HepG2 (cell line): ENCODE measurements at regions not wholly inside any gene's neighbourhood (a gene's known extent, or its start where the extent isn't known, plus 50 kb on each side); places are given as distances from the start of the nearest gene placed in this dataset.

Experiments
- ATAC-seq: fragments of 200-7000 bp; cut with Tn5 transposase; 3 replicates; pipeline ENCODE4 v1.9.1; 2020; ENCODE audit warnings: mild to moderate bottlenecking, moderate library complexity
- BruUV-seq: library from RNA; stranded (reverse); fragments of 400-500 nt; replicated peaks from 2 replicates; lab custom pipeline; 2021; lab: Mats Ljungman, UMichigan
- CTCF ChIA-PET: fragments of 300-600 bp; formaldehyde crosslinking; extraction: SDS; loops from one replicate; lab custom pipeline; 2021; ENCODE audit warnings: low total read pairs, inconsistent platforms, low intra/inter-chr PET ratio; lab: Yijun Ruan, JAX
- POLR2A ChIA-PET: fragments of 350-600 bp; sonication (Branson Sonifier 250); formaldehyde crosslinking; loops from one replicate; lab custom pipeline; 2020; ENCODE audit warnings: antibody characterized with exemption, inconsistent platforms; lab: Yijun Ruan, JAX
- DNase-seq: peaks from one replicate; pipeline ENCODE4 v3.0.0-alpha.2; 2015; ENCODE audit warnings: low spot score
- FAIRE-seq: peaks from 3 replicates; lab custom pipeline; 2011; peaks lifted over from hg19 to GRCh38; lab: Jason Lieb, UNC
- H2AFZ ChIP-seq: one replicate; pipeline ENCODE4 v1.6.1; 2011; ENCODE audit warnings: low read length, inconsistent platforms
- H3K27ac ChIP-seq: fragments of 300-600 bp; 3 replicates; pipeline ENCODE4 v1.8.0; 2011; ENCODE audit warnings: mixed run types, mild to moderate bottlenecking, mixed read lengths, low read length, inconsistent platforms; ENCODE audit not compliant: insufficient read depth; ENCODE audit errors: extremely low read length
- H3K27me3 ChIP-seq, 2 experiments: fragments of 200-600 bp in 1 of 2; 2 replicates in 1 of 2; 3 replicates in 1 of 2; pipeline versions ENCODE4 v1.6.0 to v1.8.0; 2011; ENCODE audit warnings: low read length in 2 of 2, mild to moderate bottlenecking in 2 of 2, moderate library complexity in 2 of 2, inconsistent platforms in 1 of 2; ENCODE audit not compliant: insufficient read depth in 2 of 2, control insufficient read depth in 1 of 2
- H3K36me3 ChIP-seq, 2 experiments: fragments of 200-600 bp in 1 of 2; replicated peaks in 1 of 2; 2 replicates in 1 of 2; 3 replicates in 1 of 2; pipeline versions ENCODE4 v1.5.1 to v1.8.0; 2011; ENCODE audit warnings: low read length in 2 of 2, inconsistent platforms in 1 of 2; ENCODE audit not compliant: insufficient read depth in 2 of 2, control insufficient read depth in 1 of 2
- H3K4me1 ChIP-seq: 2 replicates; pipeline ENCODE4 v1.5.1; 2012; ENCODE audit warnings: low read length, inconsistent platforms; ENCODE audit not compliant: insufficient read depth
- H3K4me2 ChIP-seq: 2 replicates; pipeline ENCODE4 v1.6.0; 2011; ENCODE audit warnings: low read depth, low read length, inconsistent platforms
- H3K4me3 ChIP-seq, 3 experiments: fragments of 200-600 bp in 1 of 3; sonication (generic), shearing (Covaris generic) in 1 of 3; replicated peaks in 1 of 3; 2 replicates each; pipeline ENCODE4 v1.5.1; 2011 to 2016; ENCODE audit warnings: low read length in 3 of 3, inconsistent platforms in 2 of 3, low read depth in 2 of 3, mild to moderate bottlenecking in 2 of 3, control low read depth in 1 of 3, mixed read lengths in 1 of 3; ENCODE audit not compliant: insufficient read depth in 1 of 3
- H3K79me2 ChIP-seq: one replicate; pipeline ENCODE4 v1.6.1; 2011; ENCODE audit warnings: low read length, inconsistent platforms; ENCODE audit not compliant: insufficient read depth
- H3K9ac ChIP-seq: 2 replicates; pipeline ENCODE4 v1.6.0; 2011; ENCODE audit warnings: mild to moderate bottlenecking, low read depth, low read length, inconsistent platforms; ENCODE audit not compliant: insufficient read depth
- H3K9me3 ChIP-seq: 2 replicates; pipeline ENCODE4 v1.5.1; 2012; ENCODE audit warnings: mild to moderate bottlenecking, low read length
- H4K20me1 ChIP-seq: 2 replicates; pipeline ENCODE4 v1.6.0; 2011; ENCODE audit warnings: inconsistent platforms, mild to moderate bottlenecking, low read length, moderate library complexity; ENCODE audit not compliant: insufficient read depth
- HOXD1 ChIP-seq: sonication (generic); formaldehyde crosslinking; IDR thresholded peaks from 2 replicates; pipeline ENCODE4 v1.5.0; 2020; ENCODE audit warnings: missing genetic modification reagents
- MEF2D ChIP-seq: sonication (generic); formaldehyde crosslinking; IDR thresholded peaks from 2 replicates; pipeline ENCODE4 v1.5.1; 2020; ENCODE audit warnings: mild to moderate bottlenecking, missing genetic modification reagents
- NR2F6 ChIP-seq, 2 experiments: IDR thresholded peaks; 2 replicates each; pipeline ENCODE4 v1.6.1; 2016; ENCODE audit warnings: antibody characterized with exemption in 1 of 2, mild to moderate bottlenecking in 1 of 2
- ZNF343 ChIP-seq: sonication (generic); formaldehyde crosslinking; IDR thresholded peaks from 2 replicates; pipeline ENCODE4 v1.4.0; 2020; ENCODE audit warnings: mild to moderate bottlenecking, missing genetic modification reagents
- ZNF570 ChIP-seq: sonication (generic); formaldehyde crosslinking; IDR thresholded peaks from 2 replicates; pipeline ENCODE4 v1.4.0; 2020; ENCODE audit warnings: mild to moderate bottlenecking, missing genetic modification reagents, borderline replicate concordance
- WGBS: methylation state at CpG from one replicate; pipeline ENCODE4 v1.1.6; 2017; ENCODE audit warnings: low lambda C conversion rate; 5-methylcytosine and 5-hydroxymethylcytosine counted together
- in situ Hi-C: cut with HindIII; loops from 2 replicates; pipeline ENCODE4 v1.10.0; 2017; ENCODE audit warnings: low pct_unique_long_range_greater_than_20kb; ENCODE audit not compliant: extremely low pct_ligation_motif_present
- intact Hi-C: fragments of 100-400 bp; cut with micrococcal nuclease; formaldehyde crosslinking; loops from one replicate; pipeline ENCODE4 v1.10.0; 2022; ENCODE audit not compliant: unreplicated experiment
- TF ChIP-seq, protein P1 (sequence below): sonication (generic); formaldehyde crosslinking; IDR thresholded peaks from 2 replicates; pipeline ENCODE4 v1.5.1; 2020; ENCODE audit warnings: missing genetic modification reagents, mild to moderate bottlenecking, borderline replicate concordance
- TF ChIP-seq, protein P2 (sequence below): sonication (generic); formaldehyde crosslinking; IDR thresholded peaks from 2 replicates; pipeline ENCODE4 v1.4.0; 2020; ENCODE audit warnings: low read depth, missing genetic modification reagents
- TF ChIP-seq, protein P3 (sequence below): sonication (generic); formaldehyde crosslinking; conservative IDR thresholded peaks from 2 replicates; pipeline ENCODE4 v1.8.0; 2022; ENCODE audit warnings: low read depth, missing genetic modification reagents
- TF ChIP-seq, protein P4 (sequence below): sonication (generic); formaldehyde crosslinking; IDR thresholded peaks from 2 replicates; pipeline ENCODE4 v1.4.0; 2020; ENCODE audit warnings: missing genetic modification reagents

DNA sequence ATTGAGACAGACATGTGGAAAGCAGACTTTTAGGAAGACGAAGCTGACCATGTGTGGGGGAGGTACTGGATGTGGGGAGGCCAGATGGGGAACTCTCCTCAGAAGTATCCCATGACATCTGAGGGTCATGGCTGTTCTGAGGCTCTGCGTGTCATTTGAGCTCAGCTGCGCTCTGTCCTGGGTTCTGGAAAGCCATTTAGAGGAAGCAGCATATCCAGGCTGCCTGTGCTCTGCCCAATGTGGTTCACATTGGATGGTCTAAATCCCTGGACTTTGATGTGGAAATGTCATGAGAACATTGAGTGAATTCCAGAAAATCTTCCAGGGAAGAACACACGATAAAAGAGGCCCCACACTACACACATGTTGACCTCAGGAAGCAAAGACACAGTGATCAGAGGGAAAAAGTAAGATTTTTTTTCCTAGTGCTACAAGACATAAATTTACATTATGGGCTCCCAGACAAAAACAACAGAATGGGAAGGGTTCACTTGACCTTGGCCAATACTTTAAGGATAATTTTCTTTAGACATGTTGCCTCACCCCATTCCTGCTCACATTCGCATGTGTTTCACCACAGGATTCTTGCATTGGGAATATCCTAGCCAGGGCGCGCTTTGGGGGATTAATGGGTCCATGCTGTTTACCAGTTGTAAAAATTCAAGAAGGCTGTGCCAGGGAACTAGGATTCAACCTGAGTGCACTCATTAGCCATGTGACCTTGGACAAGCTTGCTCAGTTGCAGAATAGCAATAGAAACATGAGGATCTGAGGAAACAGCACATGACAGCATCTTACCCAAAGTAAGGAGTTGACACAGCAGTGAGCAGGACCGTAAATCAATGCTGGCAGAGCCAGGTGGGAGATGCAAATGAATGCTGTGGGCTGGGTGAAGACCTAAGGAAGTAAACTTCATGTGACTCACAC is 73.2 kb upstream of the C1QTNF7 start:
- DNase-seq (no peak), ATAC-seq (no peak), FAIRE-seq (no peak)
- no peak overlapping the region for H3K9ac ChIP-seq
- intact Hi-C loops (no loop called here), in situ Hi-C loops (no loop called here)
- H3K4me1 ChIP-seq, result no peaks in the 10 kb centered on the region
- H3K4me2 ChIP-seq, result no peak overlapping the region
- CTCF ChIA-PET, result no interaction called here
- no peaks in the 10 kb centered on the region for H3K9me3 ChIP-seq
- no peaks in the 10 kb centered on the region for H4K20me1 ChIP-seq
- no peaks in the 10 kb centered on the region for H3K79me2 ChIP-seq
- H2AFZ ChIP-seq, result no peak overlapping the region
- whole genome bisulfite sequencing, result 47% methylated on average over 8 of the region's 8 CpGs
- BruUV-seq, result no TSS peak
- H3K27me3 ChIP-seq, result no peaks in the 10 kb centered on the region; a peak in 1 of 5 replicates
- H3K4me3 ChIP-seq, result no peak overlapping the region
- POLR2A ChIA-PET, result no interaction called here
- H3K36me3 ChIP-seq, result no peaks in the 10 kb centered on the region
- TF ChIP-seq, protein P1, sequence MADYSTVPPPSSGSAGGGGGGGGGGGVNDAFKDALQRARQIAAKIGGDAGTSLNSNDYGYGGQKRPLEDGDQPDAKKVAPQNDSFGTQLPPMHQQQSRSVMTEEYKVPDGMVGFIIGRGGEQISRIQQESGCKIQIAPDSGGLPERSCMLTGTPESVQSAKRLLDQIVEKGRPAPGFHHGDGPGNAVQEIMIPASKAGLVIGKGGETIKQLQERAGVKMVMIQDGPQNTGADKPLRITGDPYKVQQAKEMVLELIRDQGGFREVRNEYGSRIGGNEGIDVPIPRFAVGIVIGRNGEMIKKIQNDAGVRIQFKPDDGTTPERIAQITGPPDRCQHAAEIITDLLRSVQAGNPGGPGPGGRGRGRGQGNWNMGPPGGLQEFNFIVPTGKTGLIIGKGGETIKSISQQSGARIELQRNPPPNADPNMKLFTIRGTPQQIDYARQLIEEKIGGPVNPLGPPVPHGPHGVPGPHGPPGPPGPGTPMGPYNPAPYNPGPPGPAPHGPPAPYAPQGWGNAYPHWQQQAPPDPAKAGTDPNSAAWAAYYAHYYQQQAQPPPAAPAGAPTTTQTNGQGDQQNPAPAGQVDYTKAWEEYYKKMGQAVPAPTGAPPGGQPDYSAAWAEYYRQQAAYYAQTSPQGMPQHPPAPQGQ (CRISPR knock-in tag), result no peak
- TF ChIP-seq MEF2D (CRISPR knock-in tag) (no peak), HOXD1 (CRISPR knock-in tag) (no peak), ZNF570 (CRISPR knock-in tag) (no peak), ZNF343 (no peak), NR2F6 (IDR thresholded peaks at IDR 0.05) (no peak), NR2F6 (CRISPR knock-in tag; IDR thresholded peaks at IDR 0.05) (no peak)
- TF ChIP-seq, protein P2, sequence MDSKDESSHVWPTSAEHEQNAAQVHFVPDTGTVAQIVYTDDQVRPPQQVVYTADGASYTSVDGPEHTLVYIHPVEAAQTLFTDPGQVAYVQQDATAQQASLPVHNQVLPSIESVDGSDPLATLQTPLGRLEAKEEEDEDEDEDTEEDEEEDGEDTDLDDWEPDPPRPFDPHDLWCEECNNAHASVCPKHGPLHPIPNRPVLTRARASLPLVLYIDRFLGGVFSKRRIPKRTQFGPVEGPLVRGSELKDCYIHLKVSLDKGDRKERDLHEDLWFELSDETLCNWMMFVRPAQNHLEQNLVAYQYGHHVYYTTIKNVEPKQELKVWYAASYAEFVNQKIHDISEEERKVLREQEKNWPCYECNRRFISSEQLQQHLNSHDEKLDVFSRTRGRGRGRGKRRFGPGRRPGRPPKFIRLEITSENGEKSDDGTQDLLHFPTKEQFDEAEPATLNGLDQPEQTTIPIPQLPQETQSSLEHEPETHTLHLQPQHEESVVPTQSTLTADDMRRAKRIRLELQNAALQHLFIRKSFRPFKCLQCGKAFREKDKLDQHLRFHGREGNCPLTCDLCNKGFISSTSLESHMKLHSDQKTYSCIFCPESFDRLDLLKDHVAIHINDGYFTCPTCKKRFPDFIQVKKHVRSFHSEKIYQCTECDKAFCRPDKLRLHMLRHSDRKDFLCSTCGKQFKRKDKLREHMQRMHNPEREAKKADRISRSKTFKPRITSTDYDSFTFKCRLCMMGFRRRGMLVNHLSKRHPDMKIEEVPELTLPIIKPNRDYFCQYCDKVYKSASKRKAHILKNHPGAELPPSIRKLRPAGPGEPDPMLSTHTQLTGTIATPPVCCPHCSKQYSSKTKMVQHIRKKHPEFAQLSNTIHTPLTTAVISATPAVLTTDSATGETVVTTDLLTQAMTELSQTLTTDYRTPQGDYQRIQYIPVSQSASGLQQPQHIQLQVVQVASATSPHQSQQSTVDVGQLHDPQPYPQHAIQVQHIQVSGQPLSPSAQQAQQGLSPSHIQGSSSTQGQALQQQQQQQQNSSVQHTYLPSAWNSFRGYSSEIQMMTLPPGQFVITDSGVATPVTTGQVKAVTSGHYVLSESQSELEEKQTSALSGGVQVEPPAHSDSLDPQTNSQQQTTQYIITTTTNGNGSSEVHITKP, result no peak
- TF ChIP-seq, protein P3, sequence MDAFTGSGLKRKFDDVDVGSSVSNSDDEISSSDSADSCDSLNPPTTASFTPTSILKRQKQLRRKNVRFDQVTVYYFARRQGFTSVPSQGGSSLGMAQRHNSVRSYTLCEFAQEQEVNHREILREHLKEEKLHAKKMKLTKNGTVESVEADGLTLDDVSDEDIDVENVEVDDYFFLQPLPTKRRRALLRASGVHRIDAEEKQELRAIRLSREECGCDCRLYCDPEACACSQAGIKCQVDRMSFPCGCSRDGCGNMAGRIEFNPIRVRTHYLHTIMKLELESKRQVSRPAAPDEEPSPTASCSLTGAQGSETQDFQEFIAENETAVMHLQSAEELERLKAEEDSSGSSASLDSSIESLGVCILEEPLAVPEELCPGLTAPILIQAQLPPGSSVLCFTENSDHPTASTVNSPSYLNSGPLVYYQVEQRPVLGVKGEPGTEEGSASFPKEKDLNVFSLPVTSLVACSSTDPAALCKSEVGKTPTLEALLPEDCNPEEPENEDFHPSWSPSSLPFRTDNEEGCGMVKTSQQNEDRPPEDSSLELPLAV (CRISPR knock-in tag), result no peak
- TF ChIP-seq, protein P4, sequence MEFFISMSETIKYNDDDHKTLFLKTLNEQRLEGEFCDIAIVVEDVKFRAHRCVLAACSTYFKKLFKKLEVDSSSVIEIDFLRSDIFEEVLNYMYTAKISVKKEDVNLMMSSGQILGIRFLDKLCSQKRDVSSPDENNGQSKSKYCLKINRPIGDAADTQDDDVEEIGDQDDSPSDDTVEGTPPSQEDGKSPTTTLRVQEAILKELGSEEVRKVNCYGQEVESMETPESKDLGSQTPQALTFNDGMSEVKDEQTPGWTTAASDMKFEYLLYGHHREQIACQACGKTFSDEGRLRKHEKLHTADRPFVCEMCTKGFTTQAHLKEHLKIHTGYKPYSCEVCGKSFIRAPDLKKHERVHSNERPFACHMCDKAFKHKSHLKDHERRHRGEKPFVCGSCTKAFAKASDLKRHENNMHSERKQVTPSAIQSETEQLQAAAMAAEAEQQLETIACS (CRISPR knock-in tag), result no peak
- TF ChIP-seq, all 625 proteins: peak for 0
- H3K27ac ChIP-seq, result no peak overlapping the region
